ENCODE measurements at regions not wholly inside any gene's neighbourhood (a gene's known extent, or its start where the extent isn't known, plus 50 kb on each side); places are given as distances from the start of the nearest gene placed in this dataset.
"Not testable (repeated sequence)": the region's sequence is repeated elsewhere in the genome, so short reads cannot be mapped to it uniquely, and the experiment has no call there.

GRCh38 chrX:84870281-84870680 lies 133.4 kb upstream of the APOOL start:
- not testable (repeated sequence) for TF ChIP-seq MAFK (IDR thresholded peaks at IDR 0.05; ENCODE audit: low read depth, low read length); EZH2 (IDR thresholded peaks at IDR 0.05; ENCODE audit: low read depth, low read length, severe bottlenecking)

Data from H1 (cell line).